Astrocyte of the cerebellum (primary cell): ENCODE measurements at regions not wholly inside any gene's neighbourhood (a gene's known extent, or its start where the extent isn't known, plus 50 kb on each side); places are given as distances from the start of the nearest gene placed in this dataset.

ENCODE experiments used
- DNase-seq: peaks from one replicate; pipeline ENCODE4 v3.0.0-alpha.2; 2011; ENCODE audit warnings: low read depth
- H3K4me3 ChIP-seq: 2 replicates; pipeline ENCODE4 v1.5.1; 2011; ENCODE audit warnings: mild to moderate bottlenecking, low read depth, low read length, moderate library complexity
- CTCF ChIP-seq: IDR thresholded peaks from 2 replicates; pipeline ENCODE4 v1.5.1; 2012; ENCODE audit warnings: low read length, low read depth, moderate library complexity, mild to moderate bottlenecking; ENCODE audit errors: missing control alignments
- in situ Hi-C: cut with HindIII; loops from 2 replicates; pipeline ENCODE4 v1.10.0; 2017; ENCODE audit warnings: low sequenced_read_pairs

- TF ChIP-seq CTCF, result no peak
- DNase-seq, result no peak
- in situ Hi-C loops, result no loop called here
- no peak overlapping the region for H3K4me3 ChIP-seq
These were observed 1350.0 kb upstream of the CDH9 start for GRCh38 chr5:28388428-28388827.

GRCh38 chr5:28386712-28387111 lies 1348.3 kb upstream of the CDH9 start:
- H3K4me3 ChIP-seq, result no peak overlapping the region
- no peak for TF ChIP-seq CTCF
- in situ Hi-C loops, result no loop called here
- no peak for DNase-seq

GRCh38 chr5:28380167-28380566 lies 1341.8 kb upstream of the CDH9 start:
- in situ Hi-C loops, result no loop called here
- DNase-seq, result no peak
- no peak for TF ChIP-seq CTCF
- H3K4me3 ChIP-seq, result no peak overlapping the region

GRCh38 chr5:28374492-28374967 lies 1336.1 kb upstream of the CDH9 start:
- in situ Hi-C loops, result no loop called here
- TF ChIP-seq CTCF, result no peak
- H3K4me3 ChIP-seq, result no peak overlapping the region
- DNase-seq, result no peak

GRCh38 chr5:28370896-28371295 lies 1332.5 kb upstream of the CDH9 start:
- in situ Hi-C loops, result no loop called here

GRCh38 chr5:28369418-28369817 lies 1331.0 kb upstream of the CDH9 start:
- in situ Hi-C loops, result no loop called here
- no peak for DNase-seq
- no peak for TF ChIP-seq CTCF
- no peak overlapping the region for H3K4me3 ChIP-seq

More at GRCh38 chr5:28370896-28371295, 1332.5 kb upstream of the CDH9 start:
- TF ChIP-seq CTCF, result no peak
- no peak for DNase-seq
- no peak overlapping the region for H3K4me3 ChIP-seq

- no peak overlapping the region for H3K4me3 ChIP-seq
- in situ Hi-C loops, result no loop called here
- TF ChIP-seq CTCF, result no peak
- DNase-seq, result no peak
These were observed 1317.4 kb upstream of the CDH9 start for GRCh38 chr5:28355831-28356230.
